ENCODE measurements at regions not wholly inside any gene's neighbourhood (a gene's known extent, or its start where the extent isn't known, plus 50 kb on each side); places are given as distances from the start of the nearest gene placed in this dataset.
"Not testable (repeated sequence)": the region's sequence is repeated elsewhere in the genome, so short reads cannot be mapped to it uniquely, and the experiment has no call there.

DNA sequence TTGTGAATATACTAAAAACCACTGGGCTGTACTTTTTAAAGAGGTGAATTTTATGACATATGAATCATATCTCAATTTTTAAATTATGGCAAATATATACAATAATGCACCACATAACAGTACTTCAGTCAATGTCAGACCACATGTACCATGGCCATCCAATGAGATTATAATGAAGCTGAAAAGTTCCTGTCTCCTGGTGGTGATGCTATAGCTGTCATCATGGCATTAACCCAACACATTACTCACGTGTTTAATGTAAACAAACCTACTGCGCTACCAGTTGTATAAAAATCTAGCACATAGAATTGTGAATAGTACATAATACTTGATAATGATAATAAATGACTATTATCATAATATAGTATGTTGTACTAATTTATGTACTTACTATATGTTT is 77.6 kb upstream of the ID2 start:
- DNase-seq: no peak

DNA sequence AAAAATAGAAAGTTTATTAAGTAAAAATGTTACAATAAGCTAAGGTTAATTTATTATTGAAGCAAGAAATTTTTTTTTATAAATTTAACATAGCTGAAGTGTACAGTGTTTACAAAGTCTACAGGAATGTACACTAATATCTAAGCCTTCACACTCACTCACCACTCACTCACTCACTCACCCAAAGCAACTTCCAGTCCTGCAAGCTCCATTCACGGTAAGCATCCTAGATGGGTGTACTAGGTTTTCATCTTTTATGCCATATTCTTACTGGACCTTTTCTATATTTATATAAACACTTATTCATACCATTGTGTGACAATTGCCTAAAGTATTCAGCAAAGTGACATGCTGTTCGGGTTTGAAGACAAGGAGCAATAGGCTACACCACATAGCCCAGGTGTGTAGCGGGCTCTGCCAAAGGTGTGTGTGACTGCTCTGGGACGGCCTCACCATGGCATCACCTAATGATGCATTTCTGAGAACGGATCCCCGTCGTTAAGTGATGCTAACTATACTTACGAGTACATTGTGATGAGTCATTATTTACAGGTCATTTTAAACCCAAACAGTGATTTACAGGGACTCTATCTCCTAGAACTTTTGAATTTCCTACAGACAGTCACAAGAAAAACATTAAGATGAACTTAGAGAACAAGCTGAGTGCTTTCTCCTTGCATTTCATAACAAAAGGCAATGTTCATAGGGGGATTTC is 76.3 kb upstream of the ID2 start:
- no peak for DNase-seq

DNA sequence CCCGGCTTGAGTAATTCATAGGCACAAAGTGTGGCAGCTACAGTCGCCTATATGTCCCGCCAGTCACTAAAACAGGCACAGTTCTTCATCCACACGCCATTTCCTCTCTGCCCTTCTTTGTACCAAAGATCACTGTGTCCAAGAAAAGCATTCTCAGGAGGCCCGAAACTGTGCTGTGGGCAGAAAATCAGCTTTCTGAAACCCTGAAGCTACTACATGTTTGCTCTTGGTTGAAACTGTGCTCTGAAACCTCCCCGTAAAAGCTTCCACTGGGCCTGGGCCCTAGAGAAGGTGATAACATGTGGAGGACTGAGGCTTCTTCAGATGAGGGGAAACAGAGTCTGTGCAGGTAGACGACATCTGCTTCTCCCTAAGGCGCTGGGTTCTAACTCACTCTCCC is 75.6 kb upstream of the ID2 start:
- no peak for DNase-seq

DNA sequence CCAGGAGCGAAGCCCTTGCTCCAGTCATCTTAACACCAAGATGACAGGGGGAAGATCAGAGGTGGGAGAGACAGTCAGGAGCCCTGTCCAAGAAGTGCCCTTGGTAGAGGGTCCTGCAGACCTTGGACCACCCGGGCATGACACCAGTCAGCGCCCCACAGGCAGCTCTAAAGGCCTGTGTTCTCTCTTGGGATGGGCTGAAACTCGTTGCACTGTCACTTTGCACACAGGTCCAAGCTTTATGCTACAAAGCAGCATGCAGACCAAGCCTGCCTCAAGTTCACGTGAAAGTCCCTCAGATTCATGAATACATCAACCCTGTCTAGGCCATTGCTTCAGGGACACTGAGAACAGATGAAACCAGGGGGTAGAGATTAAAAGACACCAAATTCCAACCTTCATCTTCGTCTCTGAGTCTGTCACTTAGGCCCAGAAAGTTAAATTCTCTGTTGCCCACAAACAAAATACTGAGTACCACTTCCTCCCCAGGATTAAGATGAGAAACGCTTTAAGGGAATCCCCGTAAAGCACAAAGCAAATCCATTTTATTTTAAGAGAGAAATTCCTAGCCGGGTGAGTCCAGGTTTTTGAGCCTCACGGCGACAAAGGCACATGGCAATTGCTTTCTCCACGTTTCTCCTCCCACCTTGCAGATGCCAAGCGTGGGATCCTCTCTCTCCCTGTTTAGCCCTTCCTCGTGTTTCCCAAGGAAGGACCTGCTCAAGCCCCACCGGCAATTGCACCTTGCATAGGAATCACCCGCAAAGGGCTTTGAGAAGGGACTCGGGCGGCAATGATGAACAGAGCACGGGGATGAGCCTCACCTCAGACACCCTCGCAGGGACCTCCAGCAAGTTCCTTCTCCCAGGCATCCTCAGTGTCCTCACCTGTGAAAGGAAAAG is 75.0 kb upstream of the ID2 start:
- no peak for DNase-seq

DNA sequence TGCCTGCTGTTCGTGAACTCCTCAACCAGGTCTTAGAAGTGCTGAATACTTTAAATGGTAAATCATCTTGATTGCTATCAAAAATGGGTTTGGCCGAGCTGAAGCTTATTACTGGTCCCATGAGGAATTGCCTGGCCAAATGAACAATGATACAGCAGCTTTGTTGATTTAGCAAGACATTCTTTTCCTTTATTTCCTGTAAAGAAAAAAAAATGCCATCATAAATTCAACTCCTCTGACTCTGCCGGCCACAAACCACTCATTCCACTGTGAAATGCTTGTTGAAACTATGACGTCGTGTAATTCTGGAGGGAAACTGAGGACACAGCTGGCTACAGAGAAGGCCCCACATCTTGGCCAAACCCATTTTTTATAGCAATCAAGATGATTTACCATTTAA is 74.2 kb upstream of the ID2 start:
- no peak for DNase-seq

DNA sequence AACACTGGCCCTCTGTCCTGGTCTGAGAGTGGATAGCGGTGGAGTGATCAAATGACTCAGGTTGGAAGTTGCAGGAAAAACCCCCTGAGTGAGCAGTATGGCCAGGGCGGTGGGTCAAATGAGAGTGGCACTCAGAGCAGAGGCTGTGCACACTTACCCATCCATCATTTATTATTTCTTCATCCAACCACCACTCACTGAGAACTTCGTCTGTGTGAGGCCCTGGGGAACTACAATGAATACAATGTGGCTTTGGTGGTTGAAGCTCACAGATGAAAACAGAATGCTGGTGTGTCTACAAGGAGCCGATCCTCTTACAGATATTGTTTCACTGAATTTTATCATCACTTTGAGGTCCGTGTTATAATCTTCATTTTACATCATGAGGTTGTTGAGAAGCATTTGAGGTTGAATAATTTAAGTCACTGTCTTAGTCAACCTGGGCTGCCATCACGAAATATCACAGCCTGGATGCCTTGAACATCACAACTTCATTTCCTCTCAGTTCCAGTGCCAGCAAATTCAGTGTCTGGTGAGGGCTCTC is 73.4 kb upstream of the ID2 start:
- peak in 1 of 5 donors; percentile 68 for DNase-seq

DNA sequence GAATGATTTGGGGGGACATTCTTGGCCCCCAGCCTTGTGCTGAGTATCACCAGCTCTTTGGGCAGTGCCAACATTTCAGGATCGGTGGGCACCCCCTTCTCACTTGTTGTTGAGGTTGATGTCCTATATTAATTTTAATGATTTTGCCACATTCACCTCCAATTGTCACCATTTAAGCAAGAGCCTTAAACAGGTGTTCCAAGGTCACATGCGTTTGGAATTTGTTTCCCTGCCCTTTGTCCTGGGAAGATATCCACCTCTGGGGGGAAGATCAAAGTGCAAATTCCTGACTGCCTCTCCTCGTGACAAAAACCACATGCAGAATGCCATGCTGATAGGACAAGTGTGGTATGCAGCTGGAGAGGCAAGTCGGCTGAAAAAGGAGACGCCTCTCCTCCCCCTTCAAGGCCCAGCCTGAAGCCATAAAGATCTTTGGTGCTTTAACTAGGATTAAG is 72.5 kb upstream of the ID2 start:
- DNase-seq: no peak

DNA sequence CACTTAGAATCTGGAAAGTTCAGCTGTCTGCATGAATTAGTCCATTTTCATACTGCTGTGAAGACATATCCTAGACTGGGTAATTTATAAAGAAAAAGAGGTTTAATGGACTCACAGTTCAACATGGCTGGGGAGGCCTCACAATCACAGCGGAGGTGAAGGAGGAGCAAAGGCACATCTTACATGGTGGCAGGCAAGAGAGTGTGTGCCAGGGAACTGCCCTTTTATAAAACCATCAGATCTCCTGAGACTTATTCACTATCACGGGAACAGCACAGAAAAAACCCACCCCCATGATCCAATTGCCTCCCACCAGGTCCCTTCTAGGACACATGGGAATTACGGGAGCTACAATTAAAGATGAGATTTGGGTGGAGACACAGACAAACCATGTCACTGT is 71.1 kb upstream of the ID2 start:
- not testable (repeated sequence) for DNase-seq

DNA sequence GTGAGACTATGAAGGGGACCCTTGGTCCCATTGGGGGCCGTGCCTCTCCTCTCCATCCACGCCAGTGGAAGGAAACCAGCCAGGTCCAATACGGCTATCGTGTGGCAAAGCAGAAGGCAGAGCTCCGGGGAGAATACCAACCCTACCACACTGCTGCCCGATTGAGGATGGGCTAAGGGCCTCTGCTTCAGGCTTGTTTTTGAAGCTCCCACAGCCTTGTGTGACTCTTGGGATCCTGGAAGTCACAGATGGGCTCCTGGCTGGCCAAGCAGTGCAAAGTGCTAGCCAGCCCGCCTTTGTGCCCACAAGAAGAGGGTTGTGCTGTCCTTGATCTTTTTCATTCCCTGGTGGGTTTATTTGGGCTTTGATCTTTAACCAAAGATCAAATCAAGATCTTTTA is 70.6 kb upstream of the ID2 start:
- DNase-seq: no peak

DNA sequence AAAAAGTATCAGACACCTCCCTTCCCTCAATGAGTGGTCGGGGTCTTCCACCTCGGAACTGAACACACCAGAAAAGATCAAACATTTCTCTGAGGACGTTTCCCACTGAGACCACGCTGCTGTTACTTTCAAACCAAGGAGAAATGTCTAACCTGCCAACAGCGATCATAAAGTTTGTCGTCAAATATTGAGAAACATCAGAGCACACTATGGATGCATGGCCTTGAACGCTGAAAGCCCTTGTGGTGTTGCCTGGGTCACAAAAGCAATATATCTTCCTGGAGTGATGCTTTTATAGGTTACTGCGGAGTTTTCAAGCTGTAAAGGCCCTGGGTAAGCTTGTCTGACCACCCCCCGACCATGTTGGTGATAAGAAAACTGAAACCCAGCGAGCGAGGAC is 70.2 kb upstream of the ID2 start:
- DNase-seq: no peak

DNA sequence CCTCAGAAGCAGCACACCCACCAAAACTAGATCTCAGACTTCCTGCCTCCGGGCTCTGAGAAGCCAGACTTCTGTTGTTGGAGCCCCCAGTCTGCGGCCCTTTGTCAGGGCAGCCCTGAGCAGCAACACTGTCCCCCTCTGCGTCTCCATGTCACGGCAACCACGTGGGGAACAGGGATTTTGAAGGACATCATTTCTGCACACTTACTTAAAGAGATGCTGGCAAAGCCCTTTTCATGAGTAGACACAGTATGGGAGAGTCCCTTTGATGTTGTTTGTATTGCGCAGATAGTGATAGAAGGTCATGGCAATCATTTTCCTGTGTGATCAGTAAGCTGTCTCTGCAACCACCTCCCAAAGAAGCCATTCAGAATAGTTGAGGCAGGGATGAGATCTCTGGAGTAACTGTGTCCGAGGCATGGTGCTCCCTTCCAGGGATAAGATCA is 69.1 kb upstream of the ID2 start:
- DNase-seq: no peak

DNA sequence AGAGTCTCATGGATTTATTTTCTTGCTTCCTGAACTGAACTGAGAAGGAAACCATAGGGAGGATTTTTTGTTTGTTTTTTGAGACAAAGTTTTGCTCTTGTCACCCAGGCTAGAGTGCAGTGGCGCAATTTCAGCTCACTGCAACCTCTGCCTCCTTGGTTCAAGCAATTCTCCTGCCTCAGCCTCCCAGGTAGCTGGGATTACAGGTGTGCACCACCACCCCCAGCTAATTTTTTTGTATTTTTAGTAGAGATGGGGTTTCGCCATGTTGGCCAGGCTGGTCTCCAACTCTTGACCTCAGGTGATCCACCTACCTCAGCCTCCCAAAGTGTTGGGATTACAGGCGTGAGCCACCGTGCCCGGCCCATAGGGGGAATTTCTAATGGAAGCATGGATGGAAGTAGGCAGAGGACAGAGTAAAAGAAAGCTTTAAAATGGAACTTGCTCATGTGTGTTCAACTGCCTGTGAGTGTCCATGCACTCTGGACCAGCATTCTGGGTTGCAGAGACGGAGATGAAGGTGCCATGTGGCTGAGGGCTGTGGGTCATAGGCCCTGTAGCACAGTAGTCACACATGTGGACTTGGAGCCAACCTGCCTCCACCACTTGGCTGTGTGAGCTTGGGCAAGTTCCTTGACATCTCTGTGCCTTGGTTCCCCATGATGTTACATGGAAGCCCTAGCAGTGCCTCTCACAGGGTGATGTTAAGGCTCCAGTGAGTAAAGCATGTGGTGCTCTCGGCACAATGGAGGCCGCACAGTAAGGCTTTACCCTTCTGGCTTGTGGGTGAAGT is 68.5 kb upstream of the ID2 start:
- DNase-seq: not testable (repeated sequence)

DNA sequence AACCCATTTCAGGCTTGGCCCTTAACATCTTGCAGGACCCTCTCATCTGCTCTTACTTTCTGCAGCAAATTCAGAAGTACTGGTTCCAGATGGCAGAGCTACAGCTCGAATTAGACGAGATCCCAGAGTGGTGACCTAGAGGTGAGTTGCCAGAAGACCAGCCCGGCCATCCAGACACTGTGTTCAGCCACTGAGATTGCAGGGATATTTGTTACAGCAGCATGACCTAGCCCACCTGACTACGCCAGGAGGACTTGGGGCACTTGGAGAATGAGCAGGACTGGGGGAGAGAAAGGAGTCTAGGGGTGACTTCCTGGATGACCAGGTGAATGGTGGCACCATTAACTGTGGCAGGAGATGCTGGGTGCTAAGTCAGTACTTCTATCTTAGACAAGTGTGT is 67.2 kb upstream of the ID2 start:
- no peak for DNase-seq

DNA sequence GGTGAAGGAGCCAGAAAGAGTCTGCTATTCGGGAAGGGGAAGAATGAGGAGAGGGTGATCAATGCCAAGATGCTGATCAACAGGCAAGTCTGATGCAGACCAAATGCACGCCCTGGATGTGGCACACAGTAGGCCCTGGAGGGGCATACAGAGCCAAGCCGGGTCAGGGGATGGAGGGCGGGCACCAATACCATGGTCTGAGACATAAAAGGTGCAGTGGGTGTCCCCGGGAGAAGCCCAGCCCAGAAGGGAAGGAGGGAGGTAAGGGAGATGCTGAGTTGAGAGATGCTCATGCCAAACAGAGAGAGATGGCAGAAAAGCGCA is 66.6 kb upstream of the ID2 start:
- no peak for DNase-seq

DNA sequence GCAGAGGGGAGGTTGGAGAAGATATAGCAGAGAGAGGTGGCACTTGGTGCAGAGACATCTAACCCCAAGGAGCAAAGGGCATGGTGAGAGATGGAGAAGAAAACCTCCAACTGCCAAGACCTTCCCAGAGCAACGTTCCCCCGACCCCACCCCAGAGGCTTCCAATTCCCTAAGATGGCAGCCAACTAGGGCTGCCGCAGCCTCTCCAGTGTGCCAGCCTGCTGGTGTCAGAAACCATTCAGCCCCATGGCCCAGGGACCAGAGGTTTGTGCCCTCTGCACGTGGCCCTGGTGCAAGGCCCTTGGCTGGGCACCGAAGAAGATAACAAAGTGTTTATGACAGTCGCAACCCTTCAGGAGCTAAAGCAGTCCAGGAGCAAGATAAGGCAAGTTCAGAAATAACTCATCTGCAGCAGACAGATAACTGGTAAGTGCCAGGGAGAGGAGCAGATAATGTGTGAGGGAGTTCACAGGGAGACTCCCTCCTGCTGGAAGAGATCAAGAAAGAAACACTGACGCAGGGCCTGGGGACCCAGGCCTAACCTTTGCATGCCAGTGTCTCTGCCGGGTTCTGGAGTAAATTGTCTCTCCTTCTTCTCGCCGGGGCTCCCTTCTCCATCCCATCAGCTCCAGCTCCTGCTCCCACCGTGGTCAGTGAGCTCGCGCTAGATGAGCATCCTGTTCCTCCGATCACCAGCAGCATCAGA is 66.1 kb upstream of the ID2 start:
- no peak for DNase-seq

DNA sequence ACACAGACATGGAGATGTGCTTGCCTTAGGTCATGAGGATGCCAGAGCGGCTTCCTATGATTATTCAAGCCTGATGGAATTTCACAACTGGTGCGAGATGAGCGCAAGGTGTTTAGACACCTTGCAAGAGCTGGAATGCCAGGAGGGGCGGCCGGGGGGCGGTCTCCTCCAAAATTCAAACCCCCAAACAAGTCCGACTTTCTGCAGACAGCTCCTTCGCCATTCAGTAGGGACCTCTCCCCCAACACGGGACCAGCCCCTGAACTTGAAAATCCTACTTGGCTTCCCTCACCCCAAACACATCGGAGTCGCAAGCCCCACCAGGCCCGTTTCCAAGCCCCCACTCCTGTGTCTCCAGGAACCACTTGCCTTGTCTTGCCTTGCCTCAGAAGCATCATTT is 64.8 kb upstream of the ID2 start:
- no peak for DNase-seq

DNA sequence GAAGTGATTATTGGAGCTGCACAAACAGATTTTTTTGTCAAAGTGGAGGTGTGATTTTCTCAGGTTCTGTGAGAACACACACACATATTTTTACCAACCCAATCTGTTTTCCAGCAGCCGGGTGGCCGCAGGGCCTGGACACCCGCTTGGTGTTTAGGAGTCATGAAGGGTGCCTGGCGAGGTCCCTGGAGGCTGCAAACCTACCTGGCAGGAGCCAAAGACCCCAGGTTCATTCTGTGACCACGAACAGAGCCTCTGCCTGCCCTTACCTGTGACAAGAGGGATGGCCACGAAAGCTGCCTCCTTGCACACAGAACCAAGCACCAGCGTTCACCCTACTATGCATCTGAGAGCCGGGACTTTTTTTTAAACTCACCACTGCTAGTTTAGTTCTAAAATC is 64.3 kb upstream of the ID2 start:
- no peak for DNase-seq

DNA sequence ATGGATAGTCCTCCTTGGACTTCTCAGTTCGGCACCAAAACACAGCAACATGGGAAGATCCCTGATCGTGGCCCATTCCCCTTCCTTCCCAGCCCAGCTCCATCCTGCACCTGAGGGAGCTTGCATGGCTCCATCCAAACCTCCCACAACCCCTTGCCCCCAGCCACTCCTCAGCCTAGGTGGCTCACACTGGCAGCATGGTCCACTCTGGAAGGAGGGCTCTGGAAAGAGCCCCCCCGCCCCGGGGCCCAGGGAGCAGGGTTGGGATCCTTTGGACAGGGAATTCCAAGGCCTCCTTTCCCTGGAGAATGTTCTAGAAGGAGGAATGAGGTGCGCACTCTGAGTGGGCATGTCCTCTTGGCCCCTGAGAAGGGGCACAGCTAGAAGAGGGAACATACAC is 62.8 kb upstream of the ID2 start:
- no peak for DNase-seq

DNA sequence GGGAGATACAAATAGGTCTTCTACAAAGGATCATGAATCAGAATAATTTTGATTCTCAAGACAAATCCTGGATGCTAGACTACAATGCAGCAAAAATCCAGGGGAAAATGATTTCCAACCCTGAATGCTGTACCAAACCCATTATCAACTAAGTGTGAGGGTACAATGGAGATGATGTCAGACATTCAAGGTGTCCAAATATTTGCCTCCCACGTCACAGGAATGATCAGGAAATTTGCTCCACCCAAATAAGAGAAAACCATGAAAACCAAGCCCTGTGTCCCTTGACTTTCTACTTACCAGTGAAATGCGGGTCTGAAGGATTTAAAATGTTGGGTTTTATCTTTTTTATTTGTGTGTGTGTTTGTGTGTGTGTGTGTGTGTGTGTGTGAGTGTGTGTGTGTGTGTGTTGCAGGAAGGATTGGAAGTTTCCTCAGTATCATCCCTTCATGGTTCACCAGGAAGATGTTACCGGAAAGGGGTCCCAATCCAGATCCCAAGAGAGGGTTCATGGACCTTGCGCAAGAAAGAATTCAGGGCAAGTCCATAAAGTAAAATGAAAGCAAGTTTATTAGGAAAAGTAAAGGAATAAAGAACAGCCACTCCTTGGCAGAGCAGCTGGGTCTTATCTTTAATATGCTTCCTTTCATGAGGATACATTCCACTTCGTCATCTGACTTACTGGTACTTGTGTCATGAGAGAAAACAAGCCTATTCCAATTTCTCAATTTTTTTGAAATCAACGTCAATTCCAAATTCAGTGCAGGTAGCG is 61.1 kb upstream of the ID2 start:
- no peak for DNase-seq

DNA sequence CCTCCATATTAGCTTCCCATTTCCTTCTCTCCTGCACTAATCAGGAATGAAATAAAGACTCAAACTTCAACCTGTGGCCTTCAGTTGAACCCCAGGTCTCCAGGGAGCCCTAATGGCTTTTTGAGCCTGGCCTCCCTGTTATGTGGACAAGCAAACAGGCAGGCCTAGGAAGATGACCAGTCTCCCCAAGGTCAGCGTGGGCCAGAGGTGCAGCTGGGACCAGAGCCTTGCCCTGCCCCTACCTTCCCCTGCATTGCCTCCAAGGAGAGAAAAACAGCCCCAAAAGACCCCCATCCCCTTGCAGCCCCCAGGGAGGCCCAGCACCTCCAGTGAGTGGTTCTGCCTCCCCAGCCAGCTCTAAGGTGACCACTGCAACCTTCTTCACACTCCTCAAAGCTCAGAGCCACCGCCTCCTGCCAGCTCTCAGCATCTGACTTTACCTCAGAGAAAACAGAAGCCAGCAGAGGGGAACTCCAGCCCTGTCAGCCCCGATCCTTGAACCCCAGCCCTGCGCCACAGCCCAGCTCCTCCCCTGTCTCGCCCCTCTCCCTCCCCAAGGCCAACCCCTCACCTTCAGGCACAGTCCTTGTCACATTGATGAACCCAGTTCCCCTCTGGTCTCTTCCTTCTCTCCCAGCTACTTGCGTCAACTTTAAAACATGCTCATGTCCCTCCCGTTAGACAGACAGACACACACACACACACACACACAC is 59.5 kb upstream of the ID2 start:
- no peak for DNase-seq

DNA sequence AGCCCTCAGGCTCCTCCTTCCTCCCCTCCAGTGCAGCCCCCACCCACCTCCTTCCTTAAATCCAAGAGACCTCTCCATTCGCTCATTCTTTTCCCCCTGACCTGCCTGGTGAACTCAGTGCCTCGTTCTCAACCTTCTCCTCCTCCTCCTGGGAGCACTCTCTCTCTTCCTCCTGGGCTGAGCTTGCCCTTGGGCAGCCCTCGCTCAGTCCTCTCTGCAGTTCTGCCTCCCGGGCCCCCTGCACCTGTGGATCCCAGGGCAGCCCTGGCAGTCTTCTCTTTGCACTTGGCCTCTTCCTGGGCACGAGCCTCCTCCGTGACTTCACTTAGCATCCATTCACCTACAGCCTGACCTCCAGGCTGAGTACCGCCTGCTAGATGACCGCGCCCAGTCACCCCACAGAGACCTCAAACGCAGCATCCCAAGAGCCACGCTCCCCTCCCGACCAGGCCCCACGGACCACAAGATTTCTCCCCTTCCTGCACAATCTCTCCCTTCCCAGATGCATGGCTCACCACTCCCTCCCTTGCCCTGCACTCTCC is 58.9 kb upstream of the ID2 start:
- DNase-seq: no peak
